ENCODE measurements at regions not wholly inside any gene's neighbourhood (a gene's known extent, or its start where the extent isn't known, plus 50 kb on each side); places are given as distances from the start of the nearest gene placed in this dataset.
"Not testable (repeated sequence)": the region's sequence is repeated elsewhere in the genome, so short reads cannot be mapped to it uniquely, and the experiment has no call there.

DNA sequence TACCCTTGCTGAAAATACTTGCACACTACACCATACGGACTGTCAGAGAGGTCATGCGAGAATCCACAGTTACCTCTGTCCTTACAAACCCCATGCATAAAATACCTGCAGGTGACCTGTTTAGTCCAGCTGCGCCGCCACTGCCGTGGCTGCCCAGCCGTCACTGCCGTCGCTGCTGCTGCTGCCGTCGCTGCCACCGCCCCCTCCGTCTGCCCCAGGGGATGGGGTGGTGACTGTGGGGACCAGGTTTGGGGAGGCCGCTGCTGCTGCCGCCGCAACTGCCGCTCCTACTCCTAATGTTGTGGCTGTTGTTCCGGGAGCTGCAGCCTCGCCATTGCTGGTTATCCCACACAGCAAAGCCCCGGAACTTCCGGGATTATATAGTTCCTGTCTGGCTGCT, 141.8 kb upstream of the ZCCHC13 start:
- H3K4me1 Mint-ChIP-seq: no peaks in the 10 kb centered on the region
- no peaks in the 10 kb centered on the region for H3K27me3 Mint-ChIP-seq
- H3K9me3 Mint-ChIP-seq: no peaks in the 10 kb centered on the region
- POLR2A ChIA-PET: no interaction called here
- no peak overlapping the region for H3K4me3 Mint-ChIP-seq
- CTCF ChIA-PET: no interaction called here
- H3K27ac Mint-ChIP-seq: no peak overlapping the region
- no peak for DNase-seq
- no peaks in the 10 kb centered on the region for H3K36me3 Mint-ChIP-seq (ENCODE audit: low read depth)

DNA sequence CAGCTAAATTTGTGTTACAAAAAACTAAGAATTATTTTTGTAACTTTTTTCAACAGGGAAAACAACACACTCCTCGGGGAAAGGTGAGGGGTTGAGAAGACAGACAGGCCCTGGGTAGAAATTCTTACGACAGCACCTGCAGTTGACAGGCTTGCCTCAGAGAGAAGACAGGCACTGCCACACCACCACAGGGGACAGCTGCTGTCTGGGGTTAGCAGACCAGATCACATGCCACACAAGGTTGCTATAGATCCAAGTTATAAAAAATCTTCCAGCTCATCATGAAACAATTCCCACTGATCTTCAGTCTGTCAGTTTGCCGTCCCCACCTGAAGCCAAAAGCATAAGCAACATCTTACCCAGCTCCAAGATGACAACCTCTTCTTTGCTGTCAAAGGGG, 143.2 kb upstream of the ZCCHC13 start:
- Mint-ChIP-seq H3K36me3 (ENCODE audit: low read depth) (no peaks in the 10 kb centered on the region), H3K4me3 (no peak overlapping the region), H3K9me3 (no peaks in the 10 kb centered on the region), H3K27ac (no peak overlapping the region), H3K27me3 (no peaks in the 10 kb centered on the region), H3K4me1 (no peaks in the 10 kb centered on the region)
- POLR2A ChIA-PET: no interaction called here
- DNase-seq: no peak
- CTCF ChIA-PET: no interaction called here

DNA sequence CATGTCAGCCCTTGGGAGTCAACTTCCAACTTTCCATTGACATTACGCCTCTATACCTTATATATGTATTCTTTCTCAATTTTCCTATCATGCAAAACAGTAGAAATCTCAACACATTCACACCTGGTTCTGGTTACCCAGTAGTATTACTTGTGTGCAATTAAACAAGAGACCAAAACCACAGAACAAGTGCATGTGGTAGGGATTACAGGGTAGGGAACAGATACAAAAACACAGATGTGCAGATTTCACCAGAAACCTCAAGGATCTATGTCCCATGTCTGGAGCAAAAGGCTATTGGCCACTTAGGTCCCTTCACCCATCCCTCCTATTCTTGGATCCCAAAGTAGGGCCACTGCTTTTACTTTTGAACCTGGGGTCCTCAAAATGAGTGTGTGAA, 143.6 kb upstream of the ZCCHC13 start:
- no peak for DNase-seq
- Mint-ChIP-seq H3K4me3 (no peak overlapping the region), H3K36me3 (ENCODE audit: low read depth) (no peaks in the 10 kb centered on the region), H3K27me3 (no peaks in the 10 kb centered on the region), H3K9me3 (no peaks in the 10 kb centered on the region), H3K4me1 (no peaks in the 10 kb centered on the region), H3K27ac (no peak overlapping the region)
- ChIA-PET CTCF (no interaction called here), POLR2A (no interaction called here)

DNA sequence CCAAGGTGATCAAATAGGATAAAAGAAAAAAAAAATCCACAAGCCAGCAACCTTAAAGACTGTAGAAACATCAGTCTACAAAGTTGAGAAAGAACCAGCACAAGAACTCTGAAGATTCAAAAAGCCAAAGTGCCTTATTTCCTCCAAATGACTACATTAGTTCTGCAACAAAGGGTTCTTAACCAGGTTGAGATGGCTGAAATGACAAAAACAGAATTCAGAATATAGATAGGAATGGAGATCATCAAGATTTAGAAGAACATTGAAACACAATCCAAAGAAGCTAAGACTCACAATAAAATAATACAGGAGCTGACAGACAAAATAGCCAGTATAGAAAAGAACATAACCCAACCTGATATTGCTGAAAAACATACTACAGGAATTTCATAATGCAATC, 156.5 kb upstream of the ZCCHC13 start:
- Mint-ChIP-seq H3K9me3 (no peaks in the 10 kb centered on the region), H3K27me3 (no peaks in the 10 kb centered on the region), H3K4me1 (no peaks in the 10 kb centered on the region), H3K27ac (no peak overlapping the region), H3K4me3 (no peak overlapping the region), H3K36me3 (ENCODE audit: low read depth) (no peaks in the 10 kb centered on the region)
- DNase-seq: no peak
- POLR2A ChIA-PET: no interaction called here
- CTCF ChIA-PET: no interaction called here

DNA sequence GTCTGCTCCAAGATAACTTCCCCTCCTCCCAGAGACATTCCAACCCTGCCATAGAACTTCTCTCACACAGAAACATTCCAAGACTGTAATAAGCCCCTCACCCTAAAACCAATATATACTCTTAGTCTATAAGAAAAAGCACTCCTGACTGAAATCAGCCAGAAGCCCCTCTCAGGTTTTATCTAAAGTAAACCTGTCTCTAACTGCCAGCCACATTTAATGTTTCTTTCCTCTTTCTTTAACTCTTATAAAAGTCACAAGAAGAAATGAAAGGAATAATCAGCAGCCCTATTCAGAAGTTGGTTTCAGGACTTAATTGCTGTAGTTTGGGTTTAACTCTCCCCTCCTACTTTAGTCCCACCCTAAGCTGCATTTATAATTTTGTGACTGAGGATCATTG, 165.0 kb upstream of the ZCCHC13 start:
- Mint-ChIP-seq H3K9me3 (no peaks in the 10 kb centered on the region), H3K27me3 (no peaks in the 10 kb centered on the region), H3K4me1 (no peaks in the 10 kb centered on the region), H3K4me3 (no peak overlapping the region), H3K27ac (no peak overlapping the region), H3K36me3 (ENCODE audit: low read depth) (no peaks in the 10 kb centered on the region)
- CTCF ChIA-PET: interaction anchor here (0.7 kb wide), 1 partner anchor 123 kb away, joined by 3 read pairs; no protein-coding TSS in a partner anchor
- POLR2A ChIA-PET: no interaction called here
- no peak for DNase-seq

DNA sequence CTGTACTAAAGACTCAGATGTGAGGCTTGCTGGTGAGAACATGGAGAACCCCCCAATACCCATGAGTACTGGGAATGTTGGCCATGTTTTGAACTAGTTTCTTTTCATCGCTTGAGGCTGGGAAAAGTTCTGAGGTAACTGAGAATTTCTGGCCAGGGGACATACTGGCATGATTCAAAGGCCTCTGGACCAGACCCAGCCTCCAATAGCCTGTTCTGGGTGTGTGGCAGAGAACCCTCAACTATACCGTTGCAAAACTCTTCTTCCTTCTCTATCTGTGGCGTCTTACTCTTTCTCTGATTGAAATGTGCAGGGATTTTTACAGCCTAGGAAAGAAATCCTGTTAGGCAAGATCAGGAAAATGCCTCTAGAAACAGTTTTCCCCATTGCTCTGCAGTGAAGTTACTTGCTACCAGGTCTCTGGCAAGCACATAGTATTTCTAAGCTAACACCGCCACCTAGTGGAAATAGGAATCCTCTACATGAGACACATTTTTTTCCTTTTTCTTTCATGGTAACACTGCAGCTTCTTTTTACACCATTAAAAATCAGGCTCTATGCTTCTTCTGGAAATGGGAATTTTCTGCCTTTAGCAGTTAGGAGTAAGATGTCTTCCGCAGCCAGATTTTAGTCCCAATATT, 170.7 kb upstream of the ZCCHC13 start:
- no peaks in the 10 kb centered on the region for H3K36me3 Mint-ChIP-seq (ENCODE audit: low read depth)
- H3K27ac Mint-ChIP-seq: no peak overlapping the region
- no peaks in the 10 kb centered on the region for H3K27me3 Mint-ChIP-seq
- no peak for DNase-seq
- no peak overlapping the region for H3K4me3 Mint-ChIP-seq
- H3K4me1 Mint-ChIP-seq: no peaks in the 10 kb centered on the region
- CTCF ChIA-PET: interaction anchor here (1.4 kb wide), 1 partner anchor 211 kb away, joined by 5 read pairs; no protein-coding TSS in a partner anchor
- H3K9me3 Mint-ChIP-seq: no peaks in the 10 kb centered on the region
- POLR2A ChIA-PET: no interaction called here

DNA sequence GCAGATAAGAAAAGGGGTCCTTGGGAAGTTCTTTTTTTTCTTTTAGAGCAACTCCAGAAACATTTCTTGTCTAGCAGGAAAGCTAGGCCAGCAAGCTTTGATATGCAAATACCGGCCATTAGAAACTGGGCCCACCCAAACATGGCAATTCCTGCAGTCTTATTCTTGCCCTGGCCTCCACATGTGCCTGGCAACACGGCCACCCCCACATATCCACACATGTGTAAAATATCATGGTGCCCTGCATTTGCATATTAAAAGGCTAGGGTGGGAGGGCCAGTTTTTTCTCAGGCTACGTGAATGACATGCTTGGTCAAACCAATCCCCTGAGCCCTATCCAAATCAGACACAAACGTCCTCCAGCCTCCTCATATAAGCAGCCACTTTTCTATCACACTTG, 171.7 kb upstream of the ZCCHC13 start:
- ChIA-PET CTCF (interaction anchor here (0.7 kb wide), 1 partner anchor 110 kb away, joined by 7 read pairs; no protein-coding TSS in a partner anchor), POLR2A (no interaction called here)
- no peaks in the 10 kb centered on the region for H3K36me3 Mint-ChIP-seq (ENCODE audit: low read depth)
- H3K27ac Mint-ChIP-seq: no peak overlapping the region
- no peaks in the 10 kb centered on the region for H3K27me3 Mint-ChIP-seq
- H3K4me3 Mint-ChIP-seq: no peak overlapping the region
- H3K9me3 Mint-ChIP-seq: no peaks in the 10 kb centered on the region
- no peaks in the 10 kb centered on the region for H3K4me1 Mint-ChIP-seq
- no peak for DNase-seq

DNA sequence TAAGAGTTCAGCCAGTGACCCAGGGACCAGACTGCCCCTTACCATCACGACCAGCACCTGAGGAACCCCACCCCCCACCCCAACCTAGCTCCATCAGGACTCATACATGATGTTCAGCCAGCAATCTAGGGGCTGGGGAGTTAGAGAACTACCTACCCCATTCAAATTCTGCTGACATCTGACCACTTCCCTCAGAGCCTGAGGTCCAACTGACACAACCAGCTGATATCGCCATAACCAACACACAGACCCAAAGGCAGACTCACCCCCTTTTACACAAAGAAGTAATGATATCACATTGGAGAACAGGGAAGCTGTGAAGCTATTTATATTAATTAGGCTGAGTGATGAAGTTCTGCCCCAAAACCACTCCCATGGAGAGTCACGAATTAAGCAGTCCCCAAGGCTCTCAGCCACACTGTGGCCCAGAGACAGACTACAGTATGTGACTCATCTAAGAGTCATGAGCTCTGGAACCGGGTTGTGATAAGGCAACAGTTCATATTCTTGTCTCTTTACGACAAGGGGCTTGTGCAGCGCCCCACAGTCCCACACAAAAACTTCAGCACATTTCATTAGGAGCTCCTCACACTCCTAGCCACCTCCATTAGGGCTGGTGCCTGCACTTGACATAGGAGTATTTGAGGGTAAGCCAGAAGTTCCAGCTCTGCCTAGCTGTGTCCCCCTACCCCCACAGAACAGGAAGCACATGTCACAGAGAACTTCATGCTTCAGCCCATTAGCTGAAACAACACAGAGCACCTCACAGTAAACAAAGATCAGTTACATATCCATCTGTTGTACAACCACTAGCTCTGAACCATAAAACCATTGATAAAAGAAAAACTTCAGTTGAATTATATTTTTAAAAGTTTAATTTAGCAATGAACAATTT, 184.7 kb upstream of the ZCCHC13 start:
- no peaks in the 10 kb centered on the region for H3K27me3 Mint-ChIP-seq
- no peaks in the 10 kb centered on the region for H3K36me3 Mint-ChIP-seq (ENCODE audit: low read depth)
- H3K27ac Mint-ChIP-seq: no peak overlapping the region
- H3K4me3 Mint-ChIP-seq: no peak overlapping the region
- DNase-seq: no peak
- CTCF ChIA-PET: no interaction called here
- H3K9me3 Mint-ChIP-seq: no peaks in the 10 kb centered on the region
- POLR2A ChIA-PET: no interaction called here
- peaks cover 3% of the 10 kb centered on the region for H3K4me1 Mint-ChIP-seq

DNA sequence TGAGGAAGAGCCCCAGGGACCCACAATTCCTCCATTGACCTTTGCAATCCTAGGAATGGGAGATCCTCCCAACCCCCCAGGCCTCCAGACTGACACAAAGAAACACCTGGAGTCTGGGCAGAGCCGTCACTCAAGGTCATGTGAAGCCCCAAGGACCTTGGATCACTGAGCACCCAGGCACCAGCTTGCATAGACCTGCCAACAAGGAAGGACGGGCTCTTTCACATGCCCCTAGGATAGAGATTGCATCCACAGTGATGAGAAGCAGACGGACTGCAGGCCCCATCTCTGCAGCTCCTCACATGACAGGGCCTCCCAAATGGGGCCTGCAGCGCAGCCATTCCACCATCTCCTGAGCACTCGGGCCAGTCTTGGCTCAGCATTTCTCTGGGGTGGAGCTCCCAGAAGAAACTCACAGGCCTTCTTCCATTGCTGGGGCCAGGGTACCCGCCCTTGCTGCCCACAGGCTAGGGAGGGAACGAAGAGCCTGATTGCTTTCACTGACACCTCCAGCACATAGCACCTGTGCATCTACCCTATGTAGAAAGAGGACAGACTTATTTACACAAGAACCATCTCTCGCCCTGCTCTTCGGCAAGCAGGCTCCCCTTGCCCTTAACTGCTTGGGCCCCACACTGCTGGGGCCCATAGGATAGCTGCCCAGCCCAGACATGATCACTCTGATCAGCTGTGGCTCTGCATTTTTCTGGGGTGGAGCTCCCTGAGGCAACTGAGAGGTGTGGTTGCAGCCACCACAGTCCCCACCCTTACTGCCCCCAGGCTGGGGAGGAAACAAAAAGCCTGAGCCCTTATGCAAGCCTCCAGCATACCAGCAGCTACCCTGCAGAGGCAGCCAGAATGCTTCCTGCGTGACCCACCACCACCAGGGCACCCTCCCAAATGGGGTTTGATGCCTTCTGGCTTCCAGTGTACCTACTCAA, 185.7 kb upstream of the ZCCHC13 start:
- CTCF ChIA-PET: no interaction called here
- Mint-ChIP-seq H3K27me3 (no peaks in the 10 kb centered on the region), H3K9me3 (no peaks in the 10 kb centered on the region), H3K36me3 (ENCODE audit: low read depth) (no peaks in the 10 kb centered on the region), H3K4me1 (peaks cover 3% of the 10 kb centered on the region), H3K27ac (no peak overlapping the region), H3K4me3 (no peak overlapping the region)
- DNase-seq: no peak
- POLR2A ChIA-PET: no interaction called here

DNA sequence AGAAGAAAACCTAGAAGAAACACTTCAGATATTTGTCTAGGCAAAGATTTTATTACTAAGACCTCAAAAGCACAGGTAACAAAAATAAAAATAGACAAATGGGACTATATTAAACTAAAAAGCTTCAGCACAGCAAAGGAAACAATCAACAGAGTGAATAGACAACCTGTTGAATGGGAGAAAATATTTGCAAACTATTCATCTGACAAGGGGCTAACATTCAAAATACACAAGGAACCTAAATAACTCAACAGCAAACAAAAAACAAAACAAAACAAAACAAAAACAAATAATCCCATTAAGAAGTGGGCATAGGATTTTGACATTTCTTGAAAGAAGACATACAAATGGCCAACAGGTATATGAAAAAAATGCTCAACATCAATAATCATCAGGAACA, 192.7 kb upstream of the ZCCHC13 start:
- POLR2A ChIA-PET: no interaction called here
- Mint-ChIP-seq H3K27ac (no peak overlapping the region), H3K9me3 (no peaks in the 10 kb centered on the region), H3K4me1 (no peaks in the 10 kb centered on the region), H3K36me3 (ENCODE audit: low read depth) (no peaks in the 10 kb centered on the region), H3K4me3 (no peak overlapping the region), H3K27me3 (no peaks in the 10 kb centered on the region)
- CTCF ChIA-PET: no interaction called here
- no peak for DNase-seq

DNA sequence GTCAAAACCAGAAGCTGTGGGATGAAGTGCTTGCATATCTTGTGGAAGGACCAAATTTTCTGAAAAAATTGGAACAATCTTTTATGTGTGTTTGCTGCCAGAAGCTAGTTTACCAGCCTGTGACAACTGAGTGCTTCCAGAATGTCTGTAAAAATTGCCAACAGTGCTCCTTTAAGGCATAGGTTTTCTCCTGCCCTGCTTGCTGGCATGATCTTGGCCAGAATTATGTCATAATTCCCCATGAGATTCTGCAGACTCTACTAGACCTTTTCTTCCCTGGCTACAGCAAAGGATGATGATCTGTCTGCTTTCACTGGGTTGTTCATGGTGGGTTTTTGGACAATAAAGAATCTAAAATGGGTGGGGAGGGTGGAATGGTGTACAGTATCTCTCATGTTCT, 196.3 kb upstream of the ZCCHC13 start:
- H3K4me3 Mint-ChIP-seq: no peak overlapping the region
- ChIA-PET POLR2A (no interaction called here), CTCF (no interaction called here)
- no peak overlapping the region for H3K27ac Mint-ChIP-seq
- H3K27me3 Mint-ChIP-seq: no peaks in the 10 kb centered on the region
- DNase-seq: no peak
- no peaks in the 10 kb centered on the region for H3K9me3 Mint-ChIP-seq
- no peaks in the 10 kb centered on the region for H3K36me3 Mint-ChIP-seq (ENCODE audit: low read depth)
- H3K4me1 Mint-ChIP-seq: no peaks in the 10 kb centered on the region

DNA sequence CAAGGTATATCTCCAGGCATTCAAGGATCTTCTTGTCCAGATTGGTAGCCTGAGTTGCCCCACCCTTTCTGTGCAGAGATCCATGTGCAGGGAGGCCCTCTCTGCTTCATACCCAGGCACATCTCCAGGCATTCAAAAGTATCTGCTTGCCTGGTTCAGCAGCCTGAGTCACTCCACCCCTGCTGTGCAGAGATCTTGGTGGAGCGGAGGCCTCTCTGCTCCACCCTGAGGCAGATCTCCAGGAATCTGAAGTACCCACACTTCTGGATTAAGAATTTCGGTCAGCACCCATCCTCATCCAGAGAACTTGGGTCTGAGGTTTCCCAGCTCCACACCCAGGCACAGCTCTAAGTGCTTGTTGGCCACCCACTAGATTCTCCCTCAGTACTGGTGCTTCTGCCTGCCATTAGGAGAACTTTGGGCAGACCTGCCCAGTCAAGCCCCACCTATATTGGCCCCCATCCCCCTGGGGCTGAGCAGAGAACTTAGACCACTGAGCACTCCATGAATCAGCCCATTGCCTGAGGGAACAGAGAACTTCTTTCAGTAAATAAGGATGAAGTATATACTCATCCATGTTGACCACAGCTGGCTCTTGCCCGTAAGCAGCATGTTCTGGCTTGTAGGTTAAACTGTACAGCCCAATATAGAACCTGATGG, 199.5 kb upstream of the ZCCHC13 start:
- H3K9me3 Mint-ChIP-seq: no peaks in the 10 kb centered on the region
- H3K4me1 Mint-ChIP-seq: no peaks in the 10 kb centered on the region
- CTCF ChIA-PET: no interaction called here
- H3K27ac Mint-ChIP-seq: no peak overlapping the region
- no peaks in the 10 kb centered on the region for H3K36me3 Mint-ChIP-seq (ENCODE audit: low read depth)
- no peak overlapping the region for H3K4me3 Mint-ChIP-seq
- no peaks in the 10 kb centered on the region for H3K27me3 Mint-ChIP-seq
- no peak for DNase-seq
- POLR2A ChIA-PET: no interaction called here

DNA sequence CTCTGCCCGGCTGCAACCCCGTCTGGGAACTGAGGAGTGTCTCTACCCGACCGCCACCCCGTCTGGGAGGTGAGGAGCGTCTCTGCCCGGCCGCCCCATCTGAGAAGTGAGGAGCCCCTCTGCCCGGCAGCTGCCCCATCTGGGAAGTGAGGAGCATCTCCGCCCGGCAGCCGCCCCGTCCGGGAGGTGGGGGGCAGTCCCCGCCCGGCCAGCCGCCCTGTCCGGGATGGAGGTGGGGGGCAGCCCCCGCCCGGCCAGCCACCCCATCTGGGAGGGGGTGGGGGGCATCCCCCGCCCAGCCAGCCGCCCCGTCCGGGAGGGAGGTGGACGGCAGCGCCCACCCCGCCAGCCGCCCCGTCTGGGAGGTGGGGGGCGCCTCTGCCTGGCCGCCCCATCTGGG, 205.6 kb upstream of the ZCCHC13 start:
- H3K36me3 Mint-ChIP-seq (ENCODE audit: low read depth); H3K27ac Mint-ChIP-seq; H3K27me3 Mint-ChIP-seq; DNase-seq; POLR2A ChIA-PET; CTCF ChIA-PET; H3K4me1 Mint-ChIP-seq; H3K9me3 Mint-ChIP-seq; H3K4me3 Mint-ChIP-seq: not testable (repeated sequence)
